Large intestine (tissue), 3 donors: ENCODE measurements at regions not wholly inside any gene's neighbourhood (a gene's known extent, or its start where the extent isn't known, plus 50 kb on each side); places are given as distances from the start of the nearest gene placed in this dataset.
A peak's percentile ranks its signal among the peaks of the same experiment; 100 is the strongest.
"Not testable (repeated sequence)": the region's sequence is repeated elsewhere in the genome, so short reads cannot be mapped to it uniquely, and the experiment has no call there.

Experiments
- DNase-seq, 2 donors: peaks; one replicate each; pipeline versions ENCODE4 v3.0.0 to v3.0.0-alpha.2; 2013
- H3K27ac ChIP-seq: one replicate; pipeline ENCODE4 v1.5.1; 2013; ENCODE audit warnings: low read length
- H3K27me3 ChIP-seq: 2 replicates; pipeline ENCODE4 v1.6.1; 2013; ENCODE audit warnings: low read length; ENCODE audit not compliant: control insufficient read depth, insufficient read depth
- H3K36me3 ChIP-seq: 2 replicates; pipeline ENCODE4 v1.6.1; 2013; ENCODE audit warnings: low read length; ENCODE audit not compliant: control insufficient read depth, insufficient read depth
- H3K4me1 ChIP-seq: one replicate; pipeline ENCODE4 v1.6.1; 2013; ENCODE audit warnings: low read length; ENCODE audit not compliant: control insufficient read depth, insufficient read depth
- H3K4me3 ChIP-seq: one replicate; pipeline ENCODE4 v1.5.1; 2013; ENCODE audit warnings: low read length
- H3K9me3 ChIP-seq: one replicate; pipeline ENCODE4 v1.6.1; 2013; ENCODE audit warnings: mild to moderate bottlenecking, low read depth, low read length, moderate library complexity; ENCODE audit not compliant: control insufficient read depth
- WGBS: methylation state at CpG from one replicate; pipeline ENCODE4 v1.1.5; 2013; ENCODE audit warnings: low lambda C conversion rate; ENCODE audit not compliant: insufficient coverage; 5-methylcytosine and 5-hydroxymethylcytosine counted together

GRCh38 chr7:46603296-46603752, 682.3 kb upstream of the IGFBP3 start:
- no peaks in the 10 kb centered on the region for H3K36me3 ChIP-seq
- peak overlapping the region; percentile 37 for H3K27ac ChIP-seq
- H3K4me1 ChIP-seq = peaks cover 20% of the 10 kb centered on the region
- no peaks in the 10 kb centered on the region for H3K9me3 ChIP-seq
- DNase-seq = no peak
- WGBS = no CpG with 5 or more reads among the region's 7 CpGs
- H3K27me3 ChIP-seq = no peaks in the 10 kb centered on the region
- H3K4me3 ChIP-seq = no peak overlapping the region

GRCh38 chr7:46600340-46600739, 679.3 kb upstream of the IGFBP3 start:
- DNase-seq = no peak

GRCh38 chr7:46594831-46595230, 673.8 kb upstream of the IGFBP3 start:
- H3K27me3 ChIP-seq, DNase-seq, H3K27ac ChIP-seq, H3K9me3 ChIP-seq, H3K36me3 ChIP-seq, H3K4me3 ChIP-seq: not testable (repeated sequence)
- H3K4me1 ChIP-seq = peaks cover 12% of the 10 kb centered on the region
- no CpG with 5 or more reads among the region's 1 CpG for WGBS

More at GRCh38 chr7:46600340-46600739, 679.3 kb upstream of the IGFBP3 start:
- Histone ChIP-seq H3K36me3 (no peaks in the 10 kb centered on the region), H3K27me3 (no peaks in the 10 kb centered on the region), H3K9me3 (no peaks in the 10 kb centered on the region), H3K4me3 (no peak overlapping the region), H3K27ac (no peak overlapping the region), H3K4me1 (peaks cover 20% of the 10 kb centered on the region)
- WGBS = no CpG with 5 or more reads among the region's 5 CpGs

- WGBS = no CpG with 5 or more reads among the region's 10 CpGs
- H3K4me3 ChIP-seq, H3K27me3 ChIP-seq, H3K9me3 ChIP-seq, H3K36me3 ChIP-seq: not testable (repeated sequence)
- peak; percentile 60 to 85 for DNase-seq
- Histone ChIP-seq H3K27ac (peak overlapping the region; percentile 58), H3K4me1 (peaks cover 12% of the 10 kb centered on the region)
Measured at GRCh38 chr7:46590918-46591905, 670.1 kb upstream of the IGFBP3 start.

- no peaks in the 10 kb centered on the region for H3K36me3 ChIP-seq
- H3K27me3 ChIP-seq = no peaks in the 10 kb centered on the region
- no peak for DNase-seq
- WGBS = no CpG with 5 or more reads among the region's 5 CpGs
- H3K9me3 ChIP-seq = no peaks in the 10 kb centered on the region
- peaks cover 12% of the 10 kb centered on the region for H3K4me1 ChIP-seq
- no peak overlapping the region for H3K27ac ChIP-seq
- H3K4me3 ChIP-seq = no peak overlapping the region
Measured at GRCh38 chr7:46589286-46589685, 668.2 kb upstream of the IGFBP3 start.

GRCh38 chr7:46586406-46586805, 665.3 kb upstream of the IGFBP3 start:
- no peaks in the 10 kb centered on the region for H3K27me3 ChIP-seq
- DNase-seq = no peak
- H3K27ac ChIP-seq = no peak overlapping the region
- H3K36me3 ChIP-seq = no peaks in the 10 kb centered on the region
- no peak overlapping the region for H3K4me3 ChIP-seq
- H3K9me3 ChIP-seq = no peaks in the 10 kb centered on the region
- peaks cover 5% of the 10 kb centered on the region for H3K4me1 ChIP-seq
- no CpG with 5 or more reads among the region's 1 CpG for WGBS

GRCh38 chr7:46583656-46584055, 662.6 kb upstream of the IGFBP3 start:
- H3K4me3 ChIP-seq = no peak overlapping the region
- H3K27ac ChIP-seq = no peak overlapping the region
- no peak for DNase-seq
- no peaks in the 10 kb centered on the region for H3K9me3 ChIP-seq
- H3K36me3 ChIP-seq = no peaks in the 10 kb centered on the region
- no peaks in the 10 kb centered on the region for H3K27me3 ChIP-seq
- H3K4me1 ChIP-seq = no peaks in the 10 kb centered on the region
- WGBS = no CpG with 5 or more reads among the region's 1 CpG

- 86% methylated on average over 1 of the region's 3 CpGs for WGBS
Measured at GRCh38 chr7:46581268-46581667, 660.2 kb upstream of the IGFBP3 start.

GRCh38 chr7:46580766-46581165, 659.7 kb upstream of the IGFBP3 start:
- 94% methylated on average over 2 of the region's 6 CpGs for WGBS
- Histone ChIP-seq H3K27me3 (no peaks in the 10 kb centered on the region), H3K9me3 (no peaks in the 10 kb centered on the region), H3K4me3 (no peak overlapping the region), H3K36me3 (no peaks in the 10 kb centered on the region), H3K4me1 (no peaks in the 10 kb centered on the region), H3K27ac (no peak overlapping the region)
- DNase-seq = no peak

More at GRCh38 chr7:46581268-46581667, 660.2 kb upstream of the IGFBP3 start:
- Histone ChIP-seq H3K4me3 (no peak overlapping the region), H3K36me3 (no peaks in the 10 kb centered on the region), H3K4me1 (no peaks in the 10 kb centered on the region), H3K27ac (no peak overlapping the region), H3K27me3 (no peaks in the 10 kb centered on the region), H3K9me3 (no peaks in the 10 kb centered on the region)
- DNase-seq = no peak

GRCh38 chr7:46577394-46577793, 656.3 kb upstream of the IGFBP3 start:
- no peak overlapping the region for H3K4me3 ChIP-seq
- no peak overlapping the region for H3K27ac ChIP-seq
- H3K36me3 ChIP-seq = no peaks in the 10 kb centered on the region
- no peaks in the 10 kb centered on the region for H3K27me3 ChIP-seq
- no CpG with 5 or more reads among the region's 1 CpG for WGBS
- no peaks in the 10 kb centered on the region for H3K9me3 ChIP-seq
- H3K4me1 ChIP-seq = no peaks in the 10 kb centered on the region
- no peak for DNase-seq

GRCh38 chr7:46576950-46577349, 655.9 kb upstream of the IGFBP3 start:
- H3K4me3 ChIP-seq = no peak overlapping the region
- H3K27me3 ChIP-seq = no peaks in the 10 kb centered on the region
- no peaks in the 10 kb centered on the region for H3K36me3 ChIP-seq
- no peak for DNase-seq
- no peak overlapping the region for H3K27ac ChIP-seq
- H3K9me3 ChIP-seq = no peaks in the 10 kb centered on the region
- H3K4me1 ChIP-seq = no peaks in the 10 kb centered on the region
